ENCODE measurements at regions not wholly inside any gene's neighbourhood (a gene's known extent, or its start where the extent isn't known, plus 50 kb on each side); places are given as distances from the start of the nearest gene placed in this dataset.

- Histone ChIP-seq H3K4me1 (ENCODE audit: insufficient read depth, low read length) (no peaks in the 10 kb centered on the region), H2BK15ac (ENCODE audit: low read depth, low read length) (no peak overlapping the region), H3K9ac (ENCODE audit: extremely low read depth, insufficient read length, low read length) (no peak overlapping the region), H3K4ac (ENCODE audit: low read depth, low read length) (no peak overlapping the region), H2BK5ac (ENCODE audit: insufficient read length, low read length) (no peak overlapping the region), H3K23me2 (ENCODE audit: insufficient read length, low read depth, low read length, poor library complexity, severe bottlenecking) (no peaks in the 10 kb centered on the region), H3K56ac (ENCODE audit: insufficient read length, low read depth, low read length) (no peak overlapping the region), H3K79me1 (ENCODE audit: insufficient read depth, low read depth, low read length, poor library complexity, severe bottlenecking) (no peaks in the 10 kb centered on the region), H3K23ac (ENCODE audit: insufficient read length, low read depth, low read length) (no peak overlapping the region), H3K79me2 (ENCODE audit: insufficient read depth, low read length) (no peaks in the 10 kb centered on the region), H4K5ac (ENCODE audit: insufficient read length, low read depth, low read length) (no peak overlapping the region), H4K20me1 (ENCODE audit: control insufficient read depth, insufficient read depth, insufficient read length) (no peaks in the 10 kb centered on the region), H3K9me3 (ENCODE audit: control insufficient read depth, low read depth, low read length) (no peaks in the 10 kb centered on the region), H3K18ac (ENCODE audit: insufficient read length, low read depth, low read length) (no peak overlapping the region), H2BK120ac (ENCODE audit: low read depth, low read length, poor library complexity, severe bottlenecking) (no peak overlapping the region), H2BK12ac (ENCODE audit: insufficient read length, low read depth, low read length) (no peak overlapping the region), H3K27ac (ENCODE audit: insufficient read length, low read depth, low read length) (no peak overlapping the region), H4K91ac (ENCODE audit: insufficient read length, low read depth, low read length) (no peak overlapping the region), H3K4me2 (ENCODE audit: insufficient read depth, insufficient read length, low read length) (no peak overlapping the region), H2BK20ac (ENCODE audit: low read depth, low read length, poor library complexity, severe bottlenecking) (no peak overlapping the region), H3K27me3 (ENCODE audit: insufficient read depth, low read length) (no peaks in the 10 kb centered on the region), H3T11ph (ENCODE audit: low read length) (no peak overlapping the region), H2AFZ (ENCODE audit: low read length) (no peak overlapping the region), H2AK5ac (ENCODE audit: insufficient read length, low read length) (no peak overlapping the region), H3K14ac (ENCODE audit: insufficient read depth, low read length) (no peak overlapping the region), H4K8ac (replicated peaks; ENCODE audit: insufficient read length, low read depth, low read length) (no peak overlapping the region)
- TF ChIP-seq CTCF (conservative IDR thresholded peaks at IDR 0.05), result no peak
- no peaks in the 10 kb centered on the region for H3K4me1 Mint-ChIP-seq
- H3K27ac Mint-ChIP-seq, result no peak overlapping the region
- no CpG with 5 or more reads among the region's 2 CpGs for WGBS (ENCODE audit: extremely low coverage, insufficient read length, low lambda C conversion rate)
- H3K27me3 Mint-ChIP-seq (ENCODE audit: low read depth), result peaks cover 12% of the 10 kb centered on the region
- peaks cover 15 to 19% of the 10 kb centered on the region in 2 experiments for H3K9me3 Mint-ChIP-seq
- DNase-seq, result no peak
- peaks cover 2 to 4% (median 2%) of the 10 kb centered on the region in 3 experiments; a peak in 4 of 7 replicates for H3K36me3 Mint-ChIP-seq (ENCODE audit: insufficient read depth in 1 of 3, low read depth in 3 of 3)
- no peak overlapping the region for H3K4me3 Mint-ChIP-seq
Measured at GRCh38 chr5:133718457-133718856, 106.1 kb upstream of the FSTL4 start.
